ENCODE measurements at regions not wholly inside any gene's neighbourhood (a gene's known extent, or its start where the extent isn't known, plus 50 kb on each side); places are given as distances from the start of the nearest gene placed in this dataset.
"Not testable (repeated sequence)": the region's sequence is repeated elsewhere in the genome, so short reads cannot be mapped to it uniquely, and the experiment has no call there.

DNA sequence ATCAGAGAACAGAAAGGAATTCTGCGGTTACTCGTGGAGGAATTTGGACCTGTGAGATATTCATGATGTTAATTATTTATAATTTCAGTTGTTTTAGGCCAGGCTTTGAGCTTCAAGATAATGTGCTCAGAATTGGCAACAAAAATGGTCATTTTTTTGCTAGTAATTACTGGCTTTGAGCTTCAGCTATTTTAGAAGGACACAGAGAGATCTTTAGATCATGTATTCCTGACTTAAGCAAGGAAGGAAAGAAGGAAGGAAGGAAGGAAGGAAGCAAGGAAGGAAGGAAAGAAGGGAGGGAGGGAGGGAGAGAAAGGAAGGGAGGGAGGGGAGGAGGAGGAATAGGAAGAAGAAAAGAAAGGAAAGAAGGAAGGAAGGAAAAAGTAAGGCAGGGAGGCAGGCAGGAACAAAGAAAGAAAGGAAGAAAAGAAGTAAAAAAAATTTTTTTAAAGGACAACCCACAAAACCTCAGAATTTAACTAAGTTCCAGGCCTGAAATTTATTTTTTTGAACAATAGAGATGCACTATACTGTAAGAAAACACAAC, 277.9 kb upstream of the KLF3 start:
- DNase-seq, result no peak

DNA sequence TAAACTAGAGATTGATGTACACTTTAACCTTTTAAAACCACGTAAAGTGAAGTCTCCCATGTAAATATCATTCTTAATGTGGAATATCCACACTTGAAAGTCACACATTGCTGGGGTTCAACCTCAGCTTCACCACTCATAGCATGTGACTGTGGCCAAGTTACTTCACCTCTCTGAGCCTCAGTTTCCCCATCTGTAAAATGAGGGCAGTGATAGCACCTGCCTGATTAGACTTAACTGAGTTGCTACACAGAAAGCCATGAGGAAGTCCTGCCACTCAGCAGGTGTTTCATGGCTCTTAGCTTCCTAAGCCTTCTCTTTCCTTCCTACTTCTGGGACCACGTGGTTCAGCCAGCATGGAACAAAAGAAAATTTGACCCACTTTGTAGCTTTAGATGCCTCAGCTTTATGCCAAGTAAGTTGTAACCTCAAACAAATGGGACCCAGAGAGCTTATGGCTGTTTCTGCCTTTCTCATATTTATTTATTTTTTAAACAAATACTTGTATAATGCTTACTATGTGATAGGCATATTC, 277.3 kb upstream of the KLF3 start:
- no peak for DNase-seq

DNA sequence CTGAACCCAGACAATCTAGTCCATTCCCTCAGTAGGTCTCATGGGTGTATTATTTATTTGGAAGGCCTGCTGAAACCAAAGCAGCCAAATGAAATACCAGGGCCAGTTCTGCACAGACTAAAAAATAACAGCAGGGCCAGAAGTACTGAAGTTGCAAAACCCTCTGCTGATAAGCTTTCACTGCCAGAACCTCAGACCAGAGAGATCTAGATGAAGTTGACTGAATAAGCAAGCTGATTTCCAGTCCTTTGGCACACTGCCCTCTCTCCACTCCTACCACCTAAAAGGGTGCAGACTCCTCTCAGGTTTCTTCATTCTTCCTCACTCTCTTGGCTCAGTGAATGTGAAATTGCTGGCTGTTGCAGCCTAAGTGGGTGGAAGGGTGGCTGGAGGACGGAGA, 276.7 kb upstream of the KLF3 start:
- DNase-seq, result no peak

DNA sequence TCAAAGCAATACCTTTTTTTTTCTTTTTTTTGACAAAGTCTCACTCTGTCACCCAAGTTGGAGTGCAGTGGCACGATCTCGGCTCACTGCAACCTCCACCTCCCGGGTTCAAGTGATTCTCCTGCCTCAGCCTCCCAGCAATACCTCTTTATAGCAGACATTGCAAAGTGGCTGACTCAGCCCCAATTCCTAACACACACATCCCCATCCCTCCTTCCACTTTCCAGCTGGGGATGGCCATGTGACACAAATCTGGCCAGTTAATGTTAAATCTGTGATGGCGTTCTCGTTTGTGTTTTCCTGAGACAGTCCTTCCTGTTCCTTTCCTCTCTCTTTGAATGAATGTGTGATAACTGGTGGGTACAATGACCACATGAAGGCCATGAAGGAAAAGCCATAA, 276.2 kb upstream of the KLF3 start:
- no peak for DNase-seq

DNA sequence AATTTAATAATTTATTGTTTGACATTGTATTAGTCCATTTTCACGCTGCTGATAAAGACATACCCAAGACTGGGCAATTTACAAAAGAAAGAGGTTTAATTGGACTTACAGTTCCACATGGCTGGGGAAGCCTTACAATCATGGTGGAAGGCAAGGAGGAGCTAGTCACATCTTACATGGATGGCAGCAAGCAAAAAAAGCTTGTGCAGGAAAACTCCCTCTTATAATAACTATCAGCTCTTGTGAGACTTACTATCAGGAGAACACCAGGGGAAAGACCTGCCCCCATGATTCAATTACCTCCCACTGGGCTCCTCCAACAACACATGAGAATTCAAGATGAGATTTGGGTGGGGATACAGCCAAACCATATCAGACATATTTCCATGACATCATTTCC, 275.1 kb upstream of the KLF3 start:
- DNase-seq, result not testable (repeated sequence)

DNA sequence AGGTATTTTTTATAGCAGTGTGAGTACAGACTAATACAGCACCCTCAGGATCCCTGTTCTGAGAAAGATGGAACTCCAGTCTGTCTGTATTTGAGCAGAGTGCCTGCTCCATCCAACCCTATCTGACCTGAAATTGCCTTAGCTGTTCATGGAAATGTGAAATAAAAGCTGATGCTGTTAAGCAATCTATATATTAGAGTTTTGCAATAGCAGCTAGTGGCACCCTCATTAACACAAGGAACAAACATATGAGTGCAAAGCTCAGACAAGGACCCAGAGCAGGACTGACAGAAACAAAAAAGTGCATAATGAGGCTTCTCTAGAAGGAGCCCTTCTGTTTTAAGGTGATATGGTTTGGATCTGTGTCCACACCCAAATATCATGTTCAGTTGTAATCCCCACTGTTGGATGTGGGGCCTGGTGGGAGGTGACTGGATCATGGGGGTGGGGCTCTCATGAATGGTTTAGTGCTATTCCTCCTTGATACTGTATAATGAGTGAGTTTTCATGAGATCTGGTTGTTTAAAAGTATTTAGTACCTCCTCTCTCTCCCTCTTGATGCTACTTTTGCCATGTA, 272.9 kb upstream of the KLF3 start:
- DNase-seq, result no peak

DNA sequence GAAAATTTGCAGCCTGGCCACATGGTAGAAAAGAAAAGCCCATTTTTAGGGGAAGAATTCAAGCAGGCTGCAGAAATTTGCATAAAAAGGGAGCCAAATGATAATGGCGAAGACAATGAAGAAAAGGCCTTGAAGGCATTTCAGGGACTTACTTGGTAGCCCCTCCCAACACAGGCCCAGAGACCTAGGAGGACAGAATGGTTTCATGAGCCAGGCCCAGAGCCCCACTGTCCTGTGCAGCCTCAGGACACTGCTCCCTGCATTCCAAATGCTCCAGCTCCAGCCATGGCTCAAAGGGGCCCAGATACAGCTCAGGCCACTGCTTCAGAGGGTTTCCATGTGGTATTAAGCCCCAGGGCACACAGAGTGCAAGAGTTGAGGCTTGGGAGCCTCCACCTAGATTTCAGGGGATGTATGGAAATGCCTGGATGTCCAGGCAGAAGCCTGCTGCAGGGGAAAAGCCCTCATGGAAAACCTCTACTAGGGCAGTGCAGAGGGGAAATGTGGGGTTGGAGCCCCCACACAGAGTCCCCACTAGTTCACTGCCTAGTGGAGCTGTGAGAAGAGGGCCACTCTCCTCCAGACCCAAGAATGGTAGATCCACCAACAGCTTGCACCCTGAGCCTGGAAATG, 271.7 kb upstream of the KLF3 start:
- DNase-seq, result no peak

DNA sequence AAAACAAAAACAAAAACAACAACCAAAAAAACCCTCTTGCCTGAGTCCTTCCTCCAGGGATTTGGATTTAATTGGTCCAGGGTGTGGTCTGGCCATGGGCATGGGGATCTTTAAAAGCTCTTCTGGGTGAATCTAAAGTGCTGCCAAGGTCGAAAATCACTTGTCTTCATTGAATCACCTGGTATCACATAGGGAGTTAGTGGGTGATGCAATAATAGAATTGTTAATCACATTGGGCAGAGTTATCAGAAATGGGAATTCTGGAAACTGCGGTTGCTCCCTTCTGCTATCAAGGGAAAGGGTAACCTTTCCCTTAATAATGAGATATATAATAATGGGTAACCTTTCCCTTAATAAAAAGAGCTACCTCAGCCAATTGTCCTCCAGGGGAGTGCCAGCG, 267.9 kb upstream of the KLF3 start:
- no peak for DNase-seq

DNA sequence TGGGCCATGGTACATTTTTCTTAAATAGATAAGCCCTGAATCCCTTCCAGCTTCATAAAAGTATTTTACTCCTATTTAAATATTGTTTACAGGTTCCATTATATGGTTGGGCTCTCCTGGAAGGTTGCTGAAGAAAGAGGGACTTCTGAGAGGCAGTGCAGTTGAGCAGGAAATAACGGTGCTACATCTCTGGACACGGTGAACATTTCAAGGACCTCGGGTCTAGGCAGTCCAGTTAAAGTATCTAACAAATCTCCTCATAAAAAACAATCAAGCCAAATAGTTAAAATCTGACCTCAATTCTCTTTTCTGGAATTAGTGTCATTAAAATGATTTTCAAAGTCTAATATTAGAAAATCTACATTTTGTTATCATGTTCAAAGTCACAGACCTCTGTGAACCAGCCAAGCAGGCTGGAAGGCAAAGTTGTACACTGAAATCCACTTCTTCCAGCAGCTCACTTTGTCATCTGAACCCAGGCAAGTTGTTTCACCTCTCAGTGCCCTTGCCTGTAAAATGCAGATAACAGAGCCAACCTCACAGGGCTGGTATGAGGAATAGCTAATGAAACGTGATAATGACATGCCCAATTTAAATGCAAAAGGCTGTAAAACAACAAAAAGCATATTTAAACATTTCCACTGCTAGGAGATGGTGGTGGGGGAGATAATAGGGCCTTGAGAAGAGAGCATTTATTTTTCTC, 267.0 kb upstream of the KLF3 start:
- DNase-seq, result no peak

DNA sequence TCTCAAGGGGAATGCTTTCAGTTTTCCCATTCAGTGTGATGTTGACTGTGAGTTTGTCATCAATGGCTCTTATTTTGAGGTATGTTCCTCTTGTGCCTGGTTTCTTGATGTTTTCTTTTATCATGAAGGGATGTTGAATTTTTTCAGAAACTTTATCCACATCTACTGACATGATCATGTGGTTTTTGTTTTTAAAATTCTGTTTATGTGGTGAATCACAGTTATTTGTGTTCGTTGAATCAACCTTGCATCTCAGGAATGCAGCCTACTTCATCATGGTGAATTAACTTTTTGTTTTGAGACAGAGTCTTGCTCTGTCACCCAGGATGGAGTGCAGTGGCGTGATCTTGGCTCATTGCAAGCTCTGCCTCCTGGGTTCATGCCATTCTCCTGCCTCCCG, 263.1 kb upstream of the KLF3 start:
- no peak for DNase-seq

DNA sequence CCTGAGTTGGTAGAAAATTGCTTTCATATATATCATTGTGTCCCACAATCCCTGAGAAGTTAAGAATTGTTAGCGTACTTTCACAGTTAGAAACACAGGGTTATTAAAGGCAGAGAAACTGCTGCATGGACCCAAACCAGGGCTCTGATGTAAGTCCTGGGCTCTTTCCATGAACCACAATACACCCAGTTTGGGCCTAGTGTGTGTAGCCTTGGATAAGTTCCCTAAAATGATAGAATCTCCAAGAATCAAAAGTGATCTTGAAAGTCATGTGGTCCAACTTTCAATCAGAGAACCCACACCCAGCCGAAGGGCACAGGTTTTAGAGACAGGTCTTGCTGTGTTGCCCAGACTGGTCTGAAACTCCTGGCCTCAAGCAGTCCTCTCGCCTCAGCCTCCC, 257.8 kb upstream of the KLF3 start:
- DNase-seq, result no peak

DNA sequence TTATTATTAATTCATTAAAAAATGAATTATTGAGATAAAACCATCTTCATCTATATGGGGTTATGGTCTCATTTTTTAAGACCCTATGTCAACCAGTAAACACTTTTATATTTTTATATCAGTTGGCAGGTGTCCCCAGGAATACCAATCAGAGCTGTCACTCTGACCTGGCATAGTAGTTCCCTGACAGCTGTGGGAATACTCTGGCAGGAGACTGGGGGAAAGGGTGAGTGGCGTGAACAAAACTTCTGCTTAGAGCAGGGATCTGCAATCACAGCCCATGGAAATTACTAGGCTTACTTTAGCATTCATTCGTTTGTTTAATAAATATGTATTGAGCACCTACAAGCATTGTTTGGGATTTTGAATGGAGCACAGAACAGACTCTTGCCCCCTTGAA, 254.1 kb upstream of the KLF3 start:
- DNase-seq, result no peak

DNA sequence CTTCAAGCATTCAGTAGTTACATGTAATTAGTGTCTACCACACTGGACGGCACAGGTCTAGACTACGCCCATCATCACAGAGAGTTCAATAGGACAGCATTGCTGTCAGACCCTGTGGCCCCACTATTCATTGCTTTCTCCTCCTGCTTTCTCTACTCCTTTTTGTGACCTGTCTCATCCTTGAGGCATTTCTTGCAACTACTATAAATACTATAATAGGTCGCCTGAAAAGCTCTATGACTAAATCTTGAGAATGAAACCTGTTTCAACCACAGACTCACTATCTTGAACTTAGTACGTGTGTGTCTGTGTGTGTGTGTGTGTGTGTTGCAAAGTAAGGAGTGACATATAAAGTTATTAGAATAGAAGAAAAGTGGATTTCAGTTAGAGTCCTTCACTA, 252.9 kb upstream of the KLF3 start:
- no peak for DNase-seq

DNA sequence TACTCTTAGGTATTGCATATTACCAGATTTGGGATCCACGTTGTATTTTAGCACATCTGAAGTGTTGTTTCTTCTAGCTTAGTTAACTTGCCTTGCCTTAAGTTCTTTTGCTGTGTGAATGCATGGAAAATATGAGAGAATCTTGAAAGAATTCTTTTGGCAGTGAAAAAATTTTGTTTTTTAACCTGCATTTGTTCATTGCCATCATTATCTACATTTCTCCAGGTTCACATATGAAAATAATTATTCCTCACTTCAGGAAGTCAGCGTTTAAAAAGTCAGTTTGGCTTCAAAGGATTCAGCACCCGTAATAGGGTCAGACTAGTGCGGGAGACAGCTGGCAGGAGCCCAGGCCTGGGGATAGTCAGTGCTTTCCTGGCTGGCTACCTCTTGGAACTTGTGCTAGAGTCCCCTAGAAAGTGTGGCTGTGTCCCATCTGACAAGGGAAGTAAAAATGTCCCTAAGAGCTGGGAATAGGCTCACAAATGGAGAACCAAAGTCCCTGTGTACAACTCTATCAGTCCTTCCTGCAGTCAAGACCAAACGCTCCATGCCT, 251.9 kb upstream of the KLF3 start:
- DNase-seq, result no peak

DNA sequence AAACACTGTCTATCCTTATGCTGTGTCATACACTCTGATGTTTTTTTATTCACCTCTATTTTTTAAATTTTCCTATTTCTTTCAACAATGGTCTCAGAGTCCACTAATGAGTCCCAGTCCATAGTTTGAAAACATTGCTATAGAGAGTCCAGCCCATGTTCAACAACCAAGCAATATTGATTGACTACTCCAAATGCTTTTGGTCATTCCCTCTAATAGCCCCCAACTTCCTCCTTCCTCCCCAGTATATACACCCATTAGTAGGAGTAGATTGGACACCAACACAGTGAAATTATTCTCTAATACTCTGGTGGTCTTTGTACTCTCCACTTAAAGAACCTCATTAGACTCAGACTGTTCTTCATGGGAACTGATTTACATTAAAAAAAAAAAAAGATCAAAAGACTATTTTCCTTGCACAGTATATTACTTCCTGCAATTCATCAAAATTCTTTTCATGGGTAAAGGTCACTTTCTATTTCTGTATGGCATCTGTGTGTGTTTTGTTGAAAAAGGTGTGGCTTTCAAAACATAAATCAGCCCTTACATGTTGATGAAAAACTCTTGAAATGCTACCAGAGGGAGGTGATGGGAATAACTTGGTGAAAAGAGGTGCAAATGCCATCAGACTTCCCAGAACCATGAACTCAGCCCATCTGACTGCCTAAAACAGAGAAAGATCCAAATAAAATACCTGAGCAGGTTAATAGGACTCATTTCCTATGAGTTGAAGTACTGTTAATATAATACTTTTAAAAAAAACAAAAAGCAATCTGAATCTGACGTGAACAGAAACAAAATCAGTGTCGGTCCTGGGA, 250.3 kb upstream of the KLF3 start:
- no peak for DNase-seq

DNA sequence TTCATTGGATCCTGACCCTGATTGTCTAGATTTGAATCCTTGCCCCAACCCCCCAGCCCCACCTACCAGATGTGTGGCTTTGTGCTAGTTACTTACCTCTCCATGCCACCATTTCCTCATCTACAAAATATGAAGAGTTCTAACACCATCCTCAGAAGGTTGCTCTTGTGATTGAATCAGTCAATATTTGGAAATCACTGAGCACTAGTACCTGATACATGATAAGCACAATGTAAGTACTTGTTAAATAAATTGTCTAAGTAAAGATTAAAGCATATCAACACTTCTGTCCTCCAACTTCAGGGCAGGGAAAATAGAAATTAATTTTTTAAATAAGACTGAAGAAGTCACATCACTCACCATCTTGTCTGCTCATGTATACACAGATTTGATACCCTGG, 249.6 kb upstream of the KLF3 start:
- DNase-seq, result no peak

DNA sequence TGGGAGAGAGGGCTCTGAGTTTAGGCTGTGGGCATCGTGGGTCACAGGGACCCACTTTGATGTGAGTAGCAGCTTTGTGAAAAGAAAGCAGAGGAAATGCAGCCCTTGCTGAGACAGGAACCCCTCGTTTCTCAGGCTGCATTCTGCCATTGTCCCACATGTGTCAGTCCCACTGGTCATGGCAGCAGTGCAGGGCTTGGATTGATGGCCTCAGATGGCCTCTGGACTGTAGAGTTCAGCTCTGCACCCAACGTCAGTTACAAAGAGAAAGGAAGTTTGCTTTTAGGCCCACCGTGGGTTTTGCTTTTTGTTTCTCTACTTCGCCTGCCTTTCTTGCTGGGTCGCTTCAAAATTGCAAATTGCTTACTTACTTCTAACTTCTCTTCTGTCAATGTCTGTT, 248.3 kb upstream of the KLF3 start:
- DNase-seq, result no peak

DNA sequence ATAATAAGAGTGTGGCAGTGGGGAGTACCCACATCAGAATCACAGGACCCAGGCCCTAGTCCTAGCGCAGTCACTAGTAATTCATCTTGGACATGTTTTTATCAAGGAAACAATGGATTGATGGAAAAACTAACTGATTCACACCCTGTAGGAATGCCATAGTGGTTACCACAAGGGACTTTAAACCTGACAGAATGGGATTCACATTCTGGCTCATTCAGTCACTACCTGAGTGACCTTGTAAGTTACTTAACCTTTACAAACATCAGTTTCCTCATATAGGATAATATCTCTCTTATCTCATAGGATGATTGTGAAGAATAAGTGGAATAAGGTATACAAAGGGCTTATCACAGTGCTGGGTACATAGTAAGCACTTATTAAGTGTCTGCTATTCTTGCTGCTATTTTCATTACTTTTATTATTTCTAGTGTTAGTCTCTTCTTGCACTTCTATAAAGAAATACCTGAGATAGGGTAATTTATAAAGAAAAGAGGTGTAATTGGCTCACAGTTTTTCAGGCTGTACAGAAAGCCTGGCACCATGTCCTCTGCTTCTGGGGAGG, 247.5 kb upstream of the KLF3 start:
- no peak for DNase-seq

DNA sequence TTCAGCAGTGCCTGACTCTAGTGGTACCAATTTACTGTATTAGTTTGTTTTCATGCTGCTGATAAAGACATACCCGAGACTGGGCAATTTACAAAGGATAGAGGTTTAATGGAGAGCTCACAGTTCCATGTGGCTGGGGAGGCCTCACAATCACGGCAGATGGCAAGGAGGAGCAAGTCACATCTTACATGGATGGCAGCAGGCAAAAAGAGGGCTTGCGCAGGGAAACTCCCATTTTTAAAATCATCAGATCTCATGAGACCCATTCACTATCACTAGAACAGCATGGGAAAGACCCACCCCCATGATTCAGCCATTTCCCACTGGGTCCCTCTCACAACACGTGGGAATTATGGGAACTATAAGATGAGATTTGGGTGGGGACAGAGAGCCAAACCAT, 243.7 kb upstream of the KLF3 start:
- DNase-seq, result not testable (repeated sequence)

DNA sequence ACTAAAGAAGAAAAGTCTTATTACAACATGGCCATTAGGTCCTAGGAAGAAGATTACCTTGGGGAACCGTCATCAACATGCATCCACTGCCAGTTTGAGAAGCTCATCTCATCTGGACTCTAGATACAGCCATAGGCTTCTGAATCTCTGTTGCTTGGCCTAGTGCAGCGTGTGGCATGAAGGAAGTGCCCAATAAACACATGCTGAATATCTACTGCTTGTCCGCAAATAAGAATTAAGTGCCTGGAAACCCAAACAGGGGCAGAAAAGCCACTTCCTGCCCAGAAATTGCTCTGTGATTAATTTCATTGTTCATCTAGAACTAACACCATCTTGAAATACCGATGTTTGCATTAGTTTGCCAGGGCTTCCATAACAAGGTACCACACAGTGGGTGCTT, 241.1 kb upstream of the KLF3 start:
- DNase-seq, result no peak

DNA sequence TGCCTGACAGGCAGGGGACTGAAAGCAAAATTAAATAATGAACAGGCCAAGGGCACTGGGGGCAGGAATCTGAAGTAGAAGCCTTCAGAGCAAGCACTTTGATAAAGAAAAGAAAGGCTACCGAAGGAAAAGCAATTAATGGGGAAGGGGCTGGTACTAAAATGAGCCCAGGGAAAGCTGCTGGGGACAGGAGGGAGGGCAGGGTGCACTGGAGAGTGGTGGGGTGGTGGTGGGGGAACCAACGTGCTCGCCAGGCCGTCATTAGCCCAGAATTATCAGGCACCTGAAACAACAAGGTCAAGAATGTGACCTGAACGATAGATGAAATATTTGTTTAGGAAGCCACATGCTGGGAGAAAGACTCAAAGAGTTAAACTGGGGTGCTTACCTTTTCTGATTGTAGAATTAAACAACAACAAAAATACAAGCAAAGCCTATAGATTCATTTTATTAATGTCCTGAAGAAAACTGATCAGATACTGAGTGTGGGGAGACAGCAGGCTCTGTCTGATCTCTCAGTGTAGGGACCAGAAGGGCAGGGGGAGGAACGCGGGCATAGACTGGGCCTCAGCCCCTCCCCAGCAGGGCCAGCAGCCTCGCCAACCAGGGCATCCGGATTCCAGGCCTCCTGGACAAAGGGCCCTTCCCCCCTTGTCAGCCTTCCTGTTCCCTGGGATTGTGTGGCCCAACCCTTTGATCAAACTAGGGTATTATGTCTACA, 239.7 kb upstream of the KLF3 start:
- no peak for DNase-seq

DNA sequence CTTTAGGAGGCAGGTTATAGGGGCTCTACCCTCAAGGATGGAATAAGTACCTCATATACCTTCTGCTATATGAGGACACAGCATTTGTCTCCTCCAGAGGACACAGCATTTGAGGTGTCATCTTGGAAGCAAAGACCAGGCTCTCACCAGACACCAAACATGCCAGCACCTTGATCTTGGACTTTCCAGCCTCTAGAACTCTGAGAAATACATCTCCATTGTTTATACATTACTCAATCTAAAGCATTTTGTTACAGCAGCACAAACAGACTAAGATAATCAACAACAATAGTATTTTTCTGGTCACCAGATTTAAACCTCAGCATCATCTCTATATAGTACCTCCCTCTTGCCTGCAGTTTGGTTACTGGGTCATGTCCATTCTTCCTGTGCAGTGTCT, 237.5 kb upstream of the KLF3 start:
- no peak for DNase-seq

All from stimulated activated CD4-positive, alpha-beta T cell treated with anti-CD3 and anti-CD28 coated beads, Interleukin-12 subunit alpha, Interleukin-12 subunit beta, amount 100 ng/mL, for 4 hours (primary cell).